ENCODE measurements at regions not wholly inside any gene's neighbourhood (a gene's known extent, or its start where the extent isn't known, plus 50 kb on each side); places are given as distances from the start of the nearest gene placed in this dataset.

GRCh38 chr5:23635938-23636337 lies 128.5 kb downstream of the PRDM9 start:
- no peak for DNase-seq (ENCODE audit: low read depth in 2 of 2)
- H3K27ac ChIP-seq (ENCODE audit: insufficient read depth, low read length) = no peak overlapping the region
- no peaks in the 10 kb centered on the region for H3K27me3 ChIP-seq (ENCODE audit: control insufficient read depth, insufficient read depth, low read length)
- no peak overlapping the region for H2AFZ ChIP-seq (ENCODE audit: low read length)
- no peaks in the 10 kb centered on the region for H3K9me3 ChIP-seq (ENCODE audit: control insufficient read depth, insufficient read depth, low read depth, low read length)
- H3K36me3 ChIP-seq (ENCODE audit: control insufficient read depth, insufficient read depth, low read length) = no peaks in the 10 kb centered on the region
- H3K9ac ChIP-seq (ENCODE audit: insufficient read depth, low read length) = no peak overlapping the region
- TF ChIP-seq EZH2 (IDR thresholded peaks at IDR 0.05; ENCODE audit: low read length, missing control alignments) (no peak), CTCF (conservative IDR thresholded peaks at IDR 0.05 in 1 of 2, IDR thresholded peaks at IDR 0.05 in 1 of 2; ENCODE audit: low read depth in 1 of 2, low read length in 2 of 2) (no peak)
- H4K20me1 ChIP-seq (ENCODE audit: control insufficient read depth, extremely low read depth, insufficient read depth, low read length) = no peaks in the 10 kb centered on the region
- H3K79me2 ChIP-seq (ENCODE audit: control insufficient read depth, insufficient read depth, low read length) = no peaks in the 10 kb centered on the region
- H3K4me1 ChIP-seq (ENCODE audit: control insufficient read depth, extremely low read depth, insufficient read depth, low read length) = no peaks in the 10 kb centered on the region
- no peak overlapping the region for H3K4me3 ChIP-seq (replicated peaks in 1 of 4; ENCODE audit: control extremely low read depth in 1 of 4, insufficient read depth in 1 of 4, low read depth in 3 of 4, low read length in 4 of 4)
- no peak overlapping the region for H3K4me2 ChIP-seq (ENCODE audit: extremely low read depth, insufficient read depth, low read length)

GRCh38 chr5:23639326-23639725 lies 131.9 kb downstream of the PRDM9 start:
- no peaks in the 10 kb centered on the region for H3K27me3 ChIP-seq (ENCODE audit: control insufficient read depth, insufficient read depth, low read length)

GRCh38 chr5:23648656-23649055 lies 141.2 kb downstream of the PRDM9 start:
- Histone ChIP-seq H3K4me3 (replicated peaks in 1 of 4; ENCODE audit: control extremely low read depth in 1 of 4, insufficient read depth in 1 of 4, low read depth in 3 of 4, low read length in 4 of 4) (no peak overlapping the region), H3K4me2 (ENCODE audit: extremely low read depth, insufficient read depth, low read length) (no peak overlapping the region), H3K4me1 (ENCODE audit: control insufficient read depth, extremely low read depth, insufficient read depth, low read length) (no peaks in the 10 kb centered on the region), H3K9me3 (ENCODE audit: control insufficient read depth, insufficient read depth, low read depth, low read length) (no peaks in the 10 kb centered on the region), H3K79me2 (ENCODE audit: control insufficient read depth, insufficient read depth, low read length) (no peaks in the 10 kb centered on the region), H3K36me3 (ENCODE audit: control insufficient read depth, insufficient read depth, low read length) (no peaks in the 10 kb centered on the region), H2AFZ (ENCODE audit: low read length) (no peak overlapping the region), H3K27me3 (ENCODE audit: control insufficient read depth, insufficient read depth, low read length) (no peaks in the 10 kb centered on the region), H4K20me1 (ENCODE audit: control insufficient read depth, extremely low read depth, insufficient read depth, low read length) (no peaks in the 10 kb centered on the region), H3K27ac (ENCODE audit: insufficient read depth, low read length) (no peak overlapping the region), H3K9ac (ENCODE audit: insufficient read depth, low read length) (no peak overlapping the region)
- TF ChIP-seq EZH2 (IDR thresholded peaks at IDR 0.05; ENCODE audit: low read length, missing control alignments) (no peak), CTCF (conservative IDR thresholded peaks at IDR 0.05 in 1 of 2, IDR thresholded peaks at IDR 0.05 in 1 of 2; ENCODE audit: low read depth in 1 of 2, low read length in 2 of 2) (no peak)
- DNase-seq (ENCODE audit: low read depth in 2 of 2) = no peak

More at GRCh38 chr5:23639326-23639725, 131.9 kb downstream of the PRDM9 start:
- no peaks in the 10 kb centered on the region for H3K36me3 ChIP-seq (ENCODE audit: control insufficient read depth, insufficient read depth, low read length)
- H3K79me2 ChIP-seq (ENCODE audit: control insufficient read depth, insufficient read depth, low read length) = no peaks in the 10 kb centered on the region
- H3K4me1 ChIP-seq (ENCODE audit: control insufficient read depth, extremely low read depth, insufficient read depth, low read length) = no peaks in the 10 kb centered on the region
- no peak overlapping the region for H3K4me3 ChIP-seq (replicated peaks in 1 of 4; ENCODE audit: control extremely low read depth in 1 of 4, insufficient read depth in 1 of 4, low read depth in 3 of 4, low read length in 4 of 4)
- no peak for DNase-seq (ENCODE audit: low read depth in 2 of 2)
- TF ChIP-seq EZH2 (IDR thresholded peaks at IDR 0.05; ENCODE audit: low read length, missing control alignments) (no peak), CTCF (conservative IDR thresholded peaks at IDR 0.05 in 1 of 2, IDR thresholded peaks at IDR 0.05 in 1 of 2; ENCODE audit: low read depth in 1 of 2, low read length in 2 of 2) (no peak)
- no peak overlapping the region for H3K9ac ChIP-seq (ENCODE audit: insufficient read depth, low read length)
- no peak overlapping the region for H3K4me2 ChIP-seq (ENCODE audit: extremely low read depth, insufficient read depth, low read length)
- H3K27ac ChIP-seq (ENCODE audit: insufficient read depth, low read length) = no peak overlapping the region
- no peak overlapping the region for H2AFZ ChIP-seq (ENCODE audit: low read length)
- no peaks in the 10 kb centered on the region for H3K9me3 ChIP-seq (ENCODE audit: control insufficient read depth, insufficient read depth, low read depth, low read length)
- H4K20me1 ChIP-seq (ENCODE audit: control insufficient read depth, extremely low read depth, insufficient read depth, low read length) = no peaks in the 10 kb centered on the region

All from fibroblast of lung (primary cell).